ENCODE measurements at regions not wholly inside any gene's neighbourhood (a gene's known extent, or its start where the extent isn't known, plus 50 kb on each side); places are given as distances from the start of the nearest gene placed in this dataset.

- TF ChIP-seq SAP30 (IDR thresholded peaks at IDR 0.05; ENCODE audit: insufficient read depth, insufficient replicate concordance, low read length) (no peak), TCF12 (IDR thresholded peaks at IDR 0.05; ENCODE audit: low read depth, low read length) (no peak)
These were observed 115.6 kb upstream of the AGAP1 start (continued) for GRCh38 chr2:235378246-235378645.
